Endothelial cell (in vitro differentiated cells): ENCODE measurements at regions not wholly inside any gene's neighbourhood (a gene's known extent, or its start where the extent isn't known, plus 50 kb on each side); places are given as distances from the start of the nearest gene placed in this dataset.
"Not testable (repeated sequence)": the region's sequence is repeated elsewhere in the genome, so short reads cannot be mapped to it uniquely, and the experiment has no call there.

Source experiments
- DNase-seq: peaks from one replicate; pipeline ENCODE4 v3.0.0; 2021; ENCODE audit warnings: low spot score
- H3K27ac Mint-ChIP-seq: one replicate; pipeline ENCODE4 v1.8.0; 2021; ENCODE audit warnings: mixed read lengths, inconsistent platforms; ENCODE audit not compliant: unreplicated experiment
- H3K27me3 Mint-ChIP-seq: one replicate; pipeline ENCODE4 v1.8.0; 2021; ENCODE audit warnings: mild to moderate bottlenecking, moderate library complexity, mixed read lengths, inconsistent platforms; ENCODE audit not compliant: unreplicated experiment
- H3K36me3 Mint-ChIP-seq: one replicate; pipeline ENCODE4 v1.8.0; 2021; ENCODE audit warnings: mild to moderate bottlenecking, low read depth, mixed read lengths, inconsistent platforms; ENCODE audit not compliant: unreplicated experiment
- H3K4me1 Mint-ChIP-seq: one replicate; pipeline ENCODE4 v1.8.0; 2021; ENCODE audit warnings: mild to moderate bottlenecking, mixed read lengths, inconsistent platforms; ENCODE audit not compliant: unreplicated experiment
- H3K4me3 Mint-ChIP-seq: one replicate; pipeline ENCODE4 v1.8.0; 2021; ENCODE audit warnings: mild to moderate bottlenecking, mixed read lengths, inconsistent platforms; ENCODE audit not compliant: unreplicated experiment
- H3K9me3 Mint-ChIP-seq: one replicate; pipeline ENCODE4 v1.8.0; 2021; ENCODE audit warnings: mixed read lengths, inconsistent platforms; ENCODE audit not compliant: unreplicated experiment
- TF ChIP-seq, protein P1 (sequence below): fragments of 200-600 bp; sonication (generic); IDR thresholded peaks from one replicate; pipeline ENCODE4 v1.5.0; 2021; ENCODE audit warnings: antibody characterized with exemption; ENCODE audit not compliant: unreplicated experiment

DNA sequence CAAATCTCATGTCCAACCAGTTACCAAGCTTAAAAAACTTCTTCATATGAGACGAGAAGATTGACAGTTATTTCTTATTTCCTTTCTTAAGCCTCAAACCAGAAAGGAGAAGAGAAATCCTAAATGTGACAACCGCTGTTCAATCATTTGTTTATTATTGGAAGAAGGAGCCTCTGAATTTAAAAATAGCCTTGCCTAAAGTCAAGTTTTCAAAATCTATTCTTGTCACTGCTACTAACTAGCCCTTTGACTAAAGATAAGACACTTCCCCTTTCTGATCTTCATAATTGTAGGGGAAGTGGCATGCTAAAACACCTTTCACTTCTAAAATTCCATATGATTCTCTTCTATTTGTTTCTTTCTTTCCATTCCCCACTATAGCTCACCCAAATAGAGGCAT, 106.2 kb upstream of the EMB start:
- peaks cover 3% of the 10 kb centered on the region for H3K36me3 Mint-ChIP-seq
- no peak overlapping the region for H3K4me3 Mint-ChIP-seq
- no peaks in the 10 kb centered on the region for H3K4me1 Mint-ChIP-seq
- H3K27me3 Mint-ChIP-seq: no peaks in the 10 kb centered on the region
- no peak for DNase-seq
- no peak overlapping the region for H3K27ac Mint-ChIP-seq
- TF ChIP-seq, protein P1, sequence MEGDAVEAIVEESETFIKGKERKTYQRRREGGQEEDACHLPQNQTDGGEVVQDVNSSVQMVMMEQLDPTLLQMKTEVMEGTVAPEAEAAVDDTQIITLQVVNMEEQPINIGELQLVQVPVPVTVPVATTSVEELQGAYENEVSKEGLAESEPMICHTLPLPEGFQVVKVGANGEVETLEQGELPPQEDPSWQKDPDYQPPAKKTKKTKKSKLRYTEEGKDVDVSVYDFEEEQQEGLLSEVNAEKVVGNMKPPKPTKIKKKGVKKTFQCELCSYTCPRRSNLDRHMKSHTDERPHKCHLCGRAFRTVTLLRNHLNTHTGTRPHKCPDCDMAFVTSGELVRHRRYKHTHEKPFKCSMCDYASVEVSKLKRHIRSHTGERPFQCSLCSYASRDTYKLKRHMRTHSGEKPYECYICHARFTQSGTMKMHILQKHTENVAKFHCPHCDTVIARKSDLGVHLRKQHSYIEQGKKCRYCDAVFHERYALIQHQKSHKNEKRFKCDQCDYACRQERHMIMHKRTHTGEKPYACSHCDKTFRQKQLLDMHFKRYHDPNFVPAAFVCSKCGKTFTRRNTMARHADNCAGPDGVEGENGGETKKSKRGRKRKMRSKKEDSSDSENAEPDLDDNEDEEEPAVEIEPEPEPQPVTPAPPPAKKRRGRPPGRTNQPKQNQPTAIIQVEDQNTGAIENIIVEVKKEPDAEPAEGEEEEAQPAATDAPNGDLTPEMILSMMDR: no peak
- no peaks in the 10 kb centered on the region for H3K9me3 Mint-ChIP-seq

DNA sequence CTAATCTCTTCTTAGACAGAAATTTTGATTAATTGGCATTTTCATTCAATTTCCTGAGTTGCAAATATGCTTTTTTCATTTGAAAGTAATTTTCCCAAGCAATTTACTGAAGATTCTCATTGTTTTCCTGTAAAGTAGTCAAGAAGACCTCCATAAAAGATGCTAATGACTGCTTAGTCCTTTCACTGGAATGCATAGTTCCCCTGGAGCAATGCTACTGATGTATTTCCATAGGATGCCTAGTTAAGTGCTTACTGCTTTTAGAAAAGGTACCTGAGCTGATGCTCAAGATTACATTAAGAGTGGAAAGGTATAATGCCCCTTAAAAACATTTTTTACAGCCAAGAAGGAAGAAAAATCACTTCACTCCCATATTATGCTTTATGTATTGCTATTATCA, 109.2 kb upstream of the EMB start:
- TF ChIP-seq, protein P1: no peak
- Mint-ChIP-seq H3K9me3 (no peaks in the 10 kb centered on the region), H3K4me1 (no peaks in the 10 kb centered on the region), H3K27ac (no peak overlapping the region), H3K36me3 (no peaks in the 10 kb centered on the region), H3K27me3 (no peaks in the 10 kb centered on the region), H3K4me3 (no peak overlapping the region)
- DNase-seq: no peak

DNA sequence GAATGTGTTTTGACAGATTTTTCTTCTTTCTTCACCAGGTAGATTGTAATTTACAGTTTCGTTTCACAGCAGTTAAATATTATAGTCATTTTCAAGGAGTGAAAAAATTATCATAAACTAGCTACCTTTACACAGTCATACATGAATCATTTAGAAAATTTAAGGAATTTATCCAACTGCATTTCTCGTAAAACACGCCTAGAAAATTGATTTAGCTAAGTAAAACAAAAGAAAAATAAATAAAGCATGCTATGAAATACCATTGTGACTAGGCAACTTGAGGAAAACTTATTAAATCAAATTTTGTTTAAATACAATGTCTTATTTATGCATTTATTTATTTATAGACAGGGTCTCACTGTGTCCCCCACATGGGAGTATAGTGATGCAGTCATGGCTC, 109.9 kb upstream of the EMB start:
- no peak overlapping the region for H3K27ac Mint-ChIP-seq
- no peak overlapping the region for H3K4me3 Mint-ChIP-seq
- H3K27me3 Mint-ChIP-seq: no peaks in the 10 kb centered on the region
- TF ChIP-seq, protein P1: no peak
- H3K4me1 Mint-ChIP-seq: no peaks in the 10 kb centered on the region
- no peaks in the 10 kb centered on the region for H3K36me3 Mint-ChIP-seq
- no peaks in the 10 kb centered on the region for H3K9me3 Mint-ChIP-seq
- no peak for DNase-seq

DNA sequence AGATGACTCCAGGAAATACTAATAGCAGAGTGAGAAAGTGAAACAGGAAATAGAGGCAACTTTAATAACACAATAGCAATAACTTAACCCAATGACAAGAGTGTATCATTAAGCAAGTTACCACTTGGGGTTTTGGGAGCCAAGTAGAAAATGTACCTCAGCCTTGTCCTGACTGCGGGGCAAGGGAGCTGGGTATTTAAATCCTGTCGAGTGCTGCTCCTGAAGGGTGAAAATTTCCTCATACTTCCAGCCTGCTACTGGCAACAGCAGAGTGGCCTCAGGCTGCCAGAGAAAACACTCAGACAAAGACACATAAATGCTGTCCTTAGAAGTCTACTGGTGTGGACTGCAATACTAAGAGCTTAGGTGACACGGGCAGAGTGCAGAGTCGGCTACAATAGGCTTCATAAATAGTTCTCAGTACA, 112.5 kb upstream of the EMB start:
- TF ChIP-seq, protein P1: no peak
- H3K27ac Mint-ChIP-seq: no peak overlapping the region
- no peaks in the 10 kb centered on the region for H3K36me3 Mint-ChIP-seq
- H3K4me1 Mint-ChIP-seq: no peaks in the 10 kb centered on the region
- H3K4me3 Mint-ChIP-seq: no peak overlapping the region
- no peaks in the 10 kb centered on the region for H3K9me3 Mint-ChIP-seq
- DNase-seq: no peak
- H3K27me3 Mint-ChIP-seq: no peaks in the 10 kb centered on the region

DNA sequence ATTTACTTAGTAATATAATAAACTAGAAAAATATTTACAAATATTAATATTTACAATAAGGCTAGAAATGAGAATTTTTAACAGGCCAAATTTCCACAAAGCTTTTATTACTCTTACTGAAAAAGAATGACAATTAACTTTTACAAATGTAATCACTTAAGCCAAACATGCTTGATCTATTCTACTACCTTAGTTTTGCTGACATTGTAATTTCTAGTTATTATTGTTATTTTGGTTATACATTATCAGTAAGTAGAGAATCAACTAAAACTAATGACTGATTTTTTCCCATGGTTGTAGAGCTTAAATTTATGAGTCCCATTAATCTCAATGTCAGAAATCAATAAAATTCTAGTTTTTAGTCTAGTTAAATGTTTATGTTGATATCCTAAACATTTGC, 107.8 kb upstream of the PARP8 start:
- H3K36me3 Mint-ChIP-seq: not testable (repeated sequence)

DNA sequence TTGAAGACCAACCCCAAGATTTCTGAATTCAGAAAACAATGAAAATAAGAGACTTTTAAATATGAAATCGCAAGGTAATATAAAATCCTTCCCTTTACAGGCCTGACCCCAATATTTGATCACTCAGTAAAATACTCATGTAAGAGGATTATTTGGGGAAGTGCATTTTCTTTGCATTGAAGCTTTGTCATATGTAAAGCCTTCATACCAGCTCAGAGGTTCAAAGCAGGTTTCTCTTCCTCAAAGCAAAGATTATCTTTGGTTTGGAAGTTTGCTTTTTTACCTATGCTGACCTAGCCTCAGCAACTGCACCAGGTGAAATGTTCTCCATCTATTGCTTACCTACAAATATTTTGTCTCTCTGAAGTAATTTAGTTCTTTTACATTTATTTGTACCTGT, 106.5 kb upstream of the PARP8 start:
- no peaks in the 10 kb centered on the region for H3K4me1 Mint-ChIP-seq
- no peak overlapping the region for H3K27ac Mint-ChIP-seq
- H3K4me3 Mint-ChIP-seq: no peak overlapping the region
- H3K9me3 Mint-ChIP-seq: no peaks in the 10 kb centered on the region
- TF ChIP-seq, protein P1: no peak
- H3K36me3 Mint-ChIP-seq: no peaks in the 10 kb centered on the region
- no peak for DNase-seq
- no peaks in the 10 kb centered on the region for H3K27me3 Mint-ChIP-seq

More for the DNA sequence above, 107.8 kb upstream of the PARP8 start:
- not testable (repeated sequence) for H3K4me1 Mint-ChIP-seq, DNase-seq, H3K27me3 Mint-ChIP-seq, H3K9me3 Mint-ChIP-seq, H3K4me3 Mint-ChIP-seq, H3K27ac Mint-ChIP-seq
